OCI-LY7 (cell line): ENCODE measurements at regions not wholly inside any gene's neighbourhood (a gene's known extent, or its start where the extent isn't known, plus 50 kb on each side); places are given as distances from the start of the nearest gene placed in this dataset.

Experiments used
- CTCF ChIP-seq: fragments of 200-600 bp; sonication (generic); conservative IDR thresholded peaks from 2 replicates; pipeline ENCODE4 v1.5.1; 2014; ENCODE audit warnings: mild to moderate bottlenecking, antibody characterized with exemption, low read length, moderate library complexity, mixed read lengths
- EZH2phosphoT487 ChIP-seq: fragments of 200-600 bp; sonication (generic); IDR thresholded peaks from 2 replicates; pipeline ENCODE4 v1.6.1; 2018; ENCODE audit warnings: low read depth, borderline replicate concordance, mild to moderate bottlenecking, mixed run types, antibody characterized with exemption, low read length, moderate library complexity, mixed read lengths

- TF ChIP-seq CTCF = no peak
- no peak for TF ChIP-seq EZH2phosphoT487
Observed at GRCh38 chrX:100072336-100072735, 337.7 kb downstream of the PCDH19 start.
